NCI-H1105 treated with DMSO at 0.1 percent for 48 hours (cell line): ENCODE measurements at regions not wholly inside any gene's neighbourhood (a gene's known extent, or its start where the extent isn't known, plus 50 kb on each side); places are given as distances from the start of the nearest gene placed in this dataset.

ENCODE experiments used
- DNase-seq: peaks from one replicate; lab custom pipeline; 2025; lab: John Stamatoyannopoulos, UW

DNA sequence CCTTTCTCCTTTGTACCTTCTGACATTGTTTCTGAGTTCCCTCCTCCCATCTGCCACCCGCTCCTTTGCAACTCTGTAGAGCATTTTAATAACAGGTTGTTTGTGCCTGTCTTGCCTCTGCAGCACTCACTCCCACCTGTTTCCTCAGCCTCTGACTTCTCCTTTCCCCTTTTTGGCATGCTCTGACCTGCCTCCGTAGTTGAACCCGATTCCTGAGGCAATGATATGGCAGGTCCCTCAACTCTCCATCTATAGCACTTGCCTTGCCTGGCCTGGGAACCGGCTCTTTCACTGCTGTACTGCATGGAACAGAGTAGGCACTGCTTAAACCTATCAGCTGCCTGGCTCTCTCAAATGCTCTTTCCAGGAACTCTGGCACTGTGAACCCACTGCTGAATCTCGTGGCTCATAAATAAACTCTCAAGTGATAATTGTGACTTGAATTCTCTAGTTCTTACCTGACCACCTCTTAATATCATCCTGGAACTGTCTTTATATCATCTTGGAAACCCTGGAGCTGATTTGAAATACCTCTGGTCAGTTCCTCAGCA lies 50.3 kb downstream of the UTRN start:
- peak; percentile 91 for DNase-seq

DNA sequence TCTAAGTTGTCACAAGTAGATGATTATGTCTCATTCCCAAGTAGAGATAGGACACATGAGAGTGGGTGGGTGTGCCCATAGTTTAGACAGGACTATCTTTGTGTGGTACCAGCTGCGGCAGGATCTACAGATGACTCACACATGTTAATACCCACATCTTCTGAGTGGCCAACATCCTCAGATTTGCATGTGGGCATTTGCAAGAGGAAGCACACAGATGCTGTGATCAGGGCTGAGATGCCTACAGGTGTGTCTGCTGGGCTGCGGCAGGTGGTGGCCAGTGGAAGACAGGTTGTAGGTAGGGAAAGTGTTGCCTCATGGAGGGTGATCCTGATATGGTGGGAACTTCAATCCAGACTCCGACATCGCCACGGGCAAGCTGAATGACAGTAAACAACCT lies 50.8 kb downstream of the UTRN start:
- no peak for DNase-seq

- no peak for DNase-seq
Observed at GRCh38 chr6:144336900-144337299, 51.8 kb downstream of the UTRN start.

DNA sequence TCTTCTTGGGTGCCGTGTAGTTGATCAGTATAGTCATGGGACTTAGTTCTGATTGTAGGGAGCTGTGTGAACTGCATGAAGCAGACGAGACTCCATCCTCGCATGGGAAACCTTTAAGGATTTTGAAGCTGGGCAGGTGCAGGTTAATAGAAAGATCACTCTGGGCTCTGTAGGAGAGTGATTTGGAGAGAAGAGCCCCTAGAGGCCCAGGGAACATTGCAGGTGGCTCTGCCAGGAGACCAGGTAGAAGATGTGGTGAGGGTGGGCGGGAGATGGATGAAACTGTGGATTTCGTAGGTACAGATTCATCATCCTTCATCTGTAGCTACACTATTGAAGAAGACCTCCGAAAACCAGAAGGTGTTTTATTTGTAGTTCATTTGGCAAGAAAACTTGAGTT lies 53.3 kb downstream of the UTRN start:
- no peak for DNase-seq

- DNase-seq: no peak
Observed at GRCh38 chr6:144338951-144339700, 54.0 kb downstream of the UTRN start.

DNA sequence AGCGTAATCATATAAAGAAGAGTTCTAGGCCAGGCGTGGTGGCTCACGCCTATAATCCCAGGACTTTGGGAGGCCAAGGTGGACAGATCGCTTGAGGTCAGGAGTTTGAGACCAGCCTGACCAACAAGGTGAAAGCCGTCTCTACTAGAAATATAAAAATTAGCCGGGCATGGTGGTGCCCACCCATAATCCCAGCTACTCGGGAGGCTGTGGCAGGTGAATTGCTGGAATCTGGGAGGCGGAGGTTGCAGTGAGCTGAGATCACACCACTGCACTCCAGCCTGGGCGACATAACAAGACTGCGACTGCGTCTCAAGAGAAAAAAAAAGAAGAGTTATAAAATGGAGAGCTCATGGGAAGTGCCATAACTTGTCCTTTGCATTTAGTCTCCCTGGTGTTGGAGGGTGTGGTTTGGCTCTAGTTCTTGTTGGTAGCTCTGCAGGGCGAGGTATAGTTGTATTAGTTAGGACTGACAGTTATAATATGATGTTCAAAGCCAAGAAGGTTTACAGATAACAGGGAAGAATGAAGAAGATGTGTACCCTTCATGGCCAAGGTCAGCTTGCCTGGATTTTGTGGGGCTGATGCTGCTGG lies 54.8 kb downstream of the UTRN start:
- no peak for DNase-seq

DNA sequence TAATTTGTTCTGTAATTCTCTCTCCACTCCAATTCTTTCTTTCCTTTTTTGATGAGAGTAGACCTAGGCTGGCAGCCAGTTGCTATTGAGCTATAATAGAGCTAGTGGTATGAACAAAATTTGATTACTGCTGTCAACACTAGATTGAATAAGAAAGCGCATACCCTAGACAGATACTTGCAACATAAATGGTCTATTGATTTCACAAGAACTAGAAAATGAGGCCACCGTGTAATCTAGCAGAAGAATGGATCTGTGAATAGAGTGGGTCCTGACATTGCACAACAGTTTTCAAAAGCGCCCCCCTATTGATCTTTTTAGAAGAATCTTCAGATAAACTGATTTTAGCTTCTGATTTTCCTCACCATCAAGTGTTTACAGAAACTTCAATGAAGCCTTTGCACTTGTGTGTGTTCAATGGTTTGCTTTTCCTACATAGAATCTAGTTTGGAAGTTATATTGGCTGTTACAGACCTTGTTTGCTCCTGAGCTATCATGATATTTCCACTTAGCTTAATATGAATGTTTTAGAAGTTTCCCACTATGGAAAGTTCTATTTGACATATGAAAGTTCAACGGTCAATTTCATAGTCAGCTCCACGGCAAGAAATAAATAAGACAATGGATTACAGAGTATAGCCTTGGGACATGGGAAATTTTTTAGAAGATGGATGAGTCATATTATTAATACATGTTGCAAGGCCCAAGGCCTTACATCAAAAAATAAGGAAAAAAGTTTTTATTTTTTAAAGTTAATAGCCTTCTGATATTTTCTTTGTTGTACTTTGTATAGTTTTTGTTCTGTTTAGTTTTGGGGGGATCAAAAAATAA lies 55.6 kb downstream of the UTRN start:
- DNase-seq: no peak

DNA sequence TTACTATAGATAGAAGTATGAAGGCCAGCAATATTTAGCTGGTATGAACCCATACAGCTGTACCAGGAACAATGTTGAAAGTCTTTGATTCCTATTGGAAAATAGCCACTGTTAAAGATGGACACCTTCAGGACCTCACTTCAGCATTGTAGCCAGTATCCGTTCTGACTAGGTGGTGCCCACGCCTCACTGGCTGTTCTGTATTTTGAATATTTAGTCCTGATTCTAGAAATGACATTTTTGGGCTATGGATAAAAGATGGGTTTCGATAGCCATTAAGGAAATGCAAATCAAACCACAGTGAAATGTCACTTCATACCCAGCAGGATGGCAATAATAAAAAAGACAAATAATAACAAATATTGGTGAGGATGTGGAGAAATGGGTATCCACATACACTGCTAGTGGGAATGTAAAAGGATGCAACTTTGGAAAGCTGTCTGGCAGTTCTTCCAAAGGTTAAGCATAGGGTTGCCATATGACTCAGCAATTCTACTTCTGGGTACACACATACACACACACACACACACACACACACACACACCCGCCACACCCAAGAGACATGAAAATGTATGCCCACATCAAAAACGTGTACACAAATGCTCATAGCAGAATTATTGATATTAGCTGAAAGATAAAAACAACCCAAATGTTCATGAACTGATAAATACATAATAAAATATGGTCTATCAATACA lies 56.8 kb downstream of the UTRN start:
- DNase-seq: no peak

DNA sequence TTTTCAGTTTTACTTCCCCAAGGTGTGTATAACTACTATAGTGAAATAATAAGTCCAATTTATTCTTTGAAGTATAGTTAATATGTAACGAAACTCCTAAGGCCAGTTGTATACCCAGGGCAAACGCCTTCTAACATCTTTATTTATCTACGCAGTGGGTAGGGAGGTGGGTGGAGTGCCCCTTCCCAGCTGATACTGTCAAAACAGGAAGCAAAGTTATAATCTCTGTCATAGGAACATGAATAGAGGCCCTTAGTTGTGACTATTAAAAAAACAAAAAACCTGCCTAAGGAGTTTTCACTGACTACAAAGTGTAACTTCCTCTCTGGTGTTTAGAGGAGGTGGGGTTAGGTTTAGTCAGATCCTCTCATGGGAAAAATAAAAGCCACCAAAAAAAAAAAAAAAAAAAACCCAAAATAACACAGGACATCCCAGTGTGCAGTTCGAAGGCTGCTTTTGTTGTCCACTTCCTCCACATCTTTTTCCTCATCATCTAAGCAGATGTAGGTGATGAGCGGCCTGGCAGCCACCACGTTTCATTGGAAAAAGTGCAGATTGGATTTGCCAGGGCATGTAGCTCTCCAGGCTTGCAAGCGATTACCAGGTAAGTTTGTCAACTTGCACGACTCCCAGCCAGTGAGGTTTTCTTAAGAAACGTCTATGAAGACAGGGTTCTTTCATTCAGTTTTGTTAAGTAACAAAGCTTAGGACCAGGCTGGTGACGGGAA lies 58.7 kb downstream of the UTRN start:
- DNase-seq: no peak

DNA sequence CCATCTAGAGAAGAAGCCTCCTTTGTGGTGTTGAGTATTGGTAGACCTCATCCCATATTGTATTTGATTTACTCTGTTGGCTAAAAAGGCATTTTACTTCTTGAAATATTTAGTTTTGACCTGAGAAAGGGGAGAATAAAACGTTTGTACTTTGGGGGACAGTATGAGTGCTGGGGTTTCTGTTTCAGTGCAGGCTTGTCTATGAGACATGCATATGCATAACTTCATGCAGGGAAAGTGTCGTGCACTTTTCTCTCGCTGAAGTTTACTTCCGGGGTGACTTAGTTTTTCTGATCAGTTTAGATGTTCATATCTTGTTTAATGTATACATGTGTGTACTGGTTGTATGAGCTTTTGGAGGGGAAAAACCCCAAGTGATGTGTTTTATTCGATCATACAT lies 59.5 kb downstream of the UTRN start:
- no peak for DNase-seq

GRCh38 chr6:144345451-144345850 lies 60.3 kb downstream of the UTRN start:
- no peak for DNase-seq

DNA sequence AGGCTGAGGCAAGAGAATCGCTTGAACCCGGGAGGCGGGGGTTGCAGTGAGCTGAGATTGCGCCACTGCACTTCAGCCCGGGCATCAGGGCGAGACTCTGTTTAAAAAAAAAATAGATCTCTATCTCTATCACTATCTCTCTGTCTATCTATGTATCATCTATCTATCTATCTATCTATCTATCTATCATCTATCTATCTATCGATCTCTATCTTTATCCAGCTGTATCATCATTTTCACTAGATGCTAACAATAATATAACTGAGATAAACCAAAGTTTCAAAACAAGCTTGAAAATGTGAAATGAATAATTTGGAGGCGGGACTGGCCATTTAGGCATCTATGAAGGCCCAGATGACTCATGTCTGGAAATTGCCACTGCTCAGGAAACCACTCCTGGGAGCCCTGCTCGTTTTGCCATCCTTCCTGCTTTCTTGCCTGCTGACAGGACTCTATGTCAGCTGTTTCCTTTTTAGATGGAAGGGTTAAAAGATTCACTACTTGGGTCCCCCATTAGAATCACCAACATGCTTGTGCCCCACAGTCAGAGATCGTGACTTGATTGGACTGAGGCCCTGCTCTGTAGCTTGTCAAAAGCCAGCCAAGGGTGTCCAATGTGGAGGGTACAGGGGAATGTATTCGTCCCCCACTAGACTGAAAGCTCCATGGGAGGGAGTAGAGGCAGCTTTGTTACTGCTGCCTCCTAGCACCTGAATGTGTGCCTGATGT lies 61.7 kb downstream of the UTRN start:
- DNase-seq: no peak

- no peak for DNase-seq
Observed at GRCh38 chr6:144347448-144347759, 62.3 kb downstream of the UTRN start.

DNA sequence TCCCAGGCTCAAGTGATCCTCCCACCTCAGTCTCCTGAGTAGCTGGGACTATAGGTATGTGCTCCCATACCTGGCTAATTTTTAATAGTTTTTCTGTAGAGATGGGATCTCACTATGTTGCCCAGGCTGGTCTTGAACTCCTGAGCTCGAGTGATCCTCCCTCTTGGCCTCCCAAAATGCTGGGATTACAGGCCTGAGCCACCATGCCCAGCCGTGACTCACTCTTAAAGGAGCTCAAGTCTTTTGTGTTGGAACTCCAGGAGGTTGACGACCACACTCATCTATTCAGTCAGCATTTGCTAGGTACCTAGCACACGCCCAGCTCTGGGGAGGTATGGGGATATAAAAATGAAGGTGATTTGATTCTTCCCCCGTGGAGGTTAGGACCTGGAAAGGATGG lies 62.8 kb downstream of the UTRN start:
- no peak for DNase-seq

- no peak for DNase-seq
Observed at GRCh38 chr6:144349690-144350527, 64.8 kb downstream of the UTRN start.

DNA sequence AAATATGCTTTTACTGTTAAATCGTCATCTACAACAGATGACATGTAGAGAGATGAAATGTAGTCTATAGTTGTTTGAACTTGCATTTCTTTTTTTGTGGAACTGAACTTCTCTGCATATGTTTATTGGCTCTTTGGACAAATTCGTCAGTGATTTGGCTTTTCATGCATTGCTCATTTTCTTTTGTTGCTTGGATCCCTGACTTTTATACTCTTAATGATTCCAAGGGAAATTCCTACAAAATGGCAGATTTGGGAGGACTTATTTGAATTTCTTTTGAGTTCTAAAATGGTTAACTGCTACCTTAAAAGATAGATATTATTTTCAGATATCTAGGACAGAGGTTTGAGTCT lies 65.4 kb downstream of the UTRN start:
- DNase-seq: no peak

DNA sequence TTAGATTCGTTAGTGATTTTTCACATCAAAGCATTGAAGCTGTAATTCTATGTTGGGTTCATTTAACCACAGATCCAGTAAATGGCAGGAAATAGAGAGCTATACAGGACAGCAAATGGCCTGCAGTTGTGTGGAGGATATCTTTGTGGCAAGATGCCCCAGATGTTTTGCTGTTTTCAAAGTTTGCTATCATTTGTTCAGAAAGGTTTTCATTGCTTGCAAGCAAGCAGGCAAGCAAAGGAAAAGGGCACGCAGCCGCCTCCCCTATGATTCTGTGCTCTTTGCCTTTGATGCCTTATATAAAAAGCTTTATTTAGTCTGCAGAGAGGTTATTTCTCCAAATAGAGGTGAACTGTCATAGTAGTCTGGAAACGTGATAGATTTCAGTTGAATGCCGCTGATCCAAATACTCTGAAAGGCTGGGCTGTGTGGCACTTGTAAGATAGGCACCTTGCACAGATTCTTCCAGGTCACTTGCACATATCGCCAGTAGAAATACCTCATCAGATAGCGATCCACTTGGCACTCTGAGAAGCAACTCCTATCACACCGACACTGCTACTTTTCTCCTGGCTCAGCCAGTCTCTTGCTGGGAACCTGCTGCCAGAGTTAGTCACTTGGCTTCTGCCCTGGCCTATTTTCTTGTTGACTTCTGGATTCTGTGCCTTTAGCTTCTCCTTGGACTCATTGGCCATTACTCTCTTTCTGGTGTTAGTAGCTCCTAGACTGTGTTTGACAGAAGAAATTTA lies 66.4 kb downstream of the UTRN start:
- no peak for DNase-seq

- no peak for DNase-seq
Observed at GRCh38 chr6:144352331-144352730, 67.2 kb downstream of the UTRN start.

DNA sequence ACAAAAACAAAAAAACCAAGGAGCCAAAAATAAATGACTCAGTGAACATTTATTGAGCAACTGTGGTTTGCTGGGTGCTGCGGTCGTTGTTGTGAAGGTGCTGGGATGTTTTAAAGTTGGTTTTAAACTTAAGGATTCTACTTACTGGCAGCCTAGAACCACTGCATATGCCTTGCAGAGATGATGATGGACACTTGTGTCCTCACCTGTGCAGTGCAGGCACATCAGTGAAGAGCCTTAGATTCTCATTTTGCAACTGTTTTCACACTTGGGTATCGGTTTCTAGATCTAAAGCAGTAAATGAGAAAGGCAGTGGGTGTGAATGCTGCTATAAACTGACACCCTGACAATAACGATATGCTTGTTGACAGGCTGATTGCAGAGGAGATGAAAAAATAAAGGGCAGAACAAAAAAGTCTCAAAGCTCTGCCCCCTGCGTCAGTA lies 68.8 kb downstream of the UTRN start:
- no peak for DNase-seq
